ENCODE measurements at regions not wholly inside any gene's neighbourhood (a gene's known extent, or its start where the extent isn't known, plus 50 kb on each side); places are given as distances from the start of the nearest gene placed in this dataset.

GRCh38 chr11:116169776-116170175 is 603.0 kb downstream of the BUD13 start:
- Mint-ChIP-seq H3K4me3 (no peak overlapping the region), H3K36me3 (ENCODE audit: low read depth) (no peaks in the 10 kb centered on the region), H3K9me3 (no peaks in the 10 kb centered on the region), H3K27me3 (ENCODE audit: low read depth) (no peaks in the 10 kb centered on the region), H3K4me1 (ENCODE audit: low read depth) (no peaks in the 10 kb centered on the region), H3K27ac (no peak overlapping the region)

- H3K36me3 Mint-ChIP-seq (ENCODE audit: low read depth), result no peaks in the 10 kb centered on the region
- H3K9me3 Mint-ChIP-seq, result no peaks in the 10 kb centered on the region
- no peaks in the 10 kb centered on the region for H3K4me1 Mint-ChIP-seq (ENCODE audit: low read depth)
- no peak overlapping the region for H3K4me3 Mint-ChIP-seq
- H3K27ac Mint-ChIP-seq, result no peak overlapping the region
- no peaks in the 10 kb centered on the region for H3K27me3 Mint-ChIP-seq (ENCODE audit: low read depth)
These were observed 604.4 kb downstream of the BUD13 start for GRCh38 chr11:116168459-116168787.

DNA sequence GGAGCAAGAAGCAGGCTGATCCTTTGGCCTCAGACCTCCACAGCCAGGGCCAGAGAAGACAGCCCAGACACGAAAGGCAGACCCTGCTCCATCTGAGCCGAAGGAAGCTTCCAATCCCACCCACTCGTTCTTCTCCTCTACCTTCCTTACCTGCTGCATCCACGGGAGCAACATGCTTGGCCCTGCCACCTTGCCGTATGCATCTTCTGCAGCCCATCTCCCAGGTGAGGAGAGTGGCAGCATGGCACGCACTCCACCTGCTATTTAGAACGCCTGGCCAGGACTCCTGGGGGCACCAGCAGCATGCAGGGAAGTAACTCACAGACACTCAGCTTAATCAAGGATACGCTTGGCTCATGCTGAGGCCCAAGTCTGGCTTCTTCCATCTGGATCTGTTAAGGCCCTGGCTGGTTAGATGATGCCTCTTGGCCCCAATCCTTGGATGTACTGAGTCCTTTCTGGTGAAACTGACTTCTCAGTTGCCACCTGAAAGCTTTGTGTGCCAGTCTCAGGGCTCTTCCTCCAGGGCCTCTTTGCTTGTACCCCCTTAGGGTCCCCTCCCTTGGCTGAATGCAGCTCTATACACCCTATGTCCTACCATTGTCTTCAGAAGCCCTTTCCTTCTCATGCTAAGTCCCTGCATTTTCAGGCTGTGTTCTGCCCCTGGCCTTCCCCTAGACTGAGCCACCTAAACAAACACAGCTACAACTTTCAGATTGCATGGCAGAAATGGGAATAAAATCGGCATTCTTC is 604.9 kb downstream of the BUD13 start:
- Mint-ChIP-seq H3K4me1 (ENCODE audit: low read depth) (no peaks in the 10 kb centered on the region), H3K4me3 (no peak overlapping the region), H3K27me3 (ENCODE audit: low read depth) (no peaks in the 10 kb centered on the region), H3K27ac (no peak overlapping the region), H3K36me3 (ENCODE audit: low read depth) (no peaks in the 10 kb centered on the region), H3K9me3 (no peaks in the 10 kb centered on the region)

- Mint-ChIP-seq H3K4me1 (ENCODE audit: low read depth) (no peaks in the 10 kb centered on the region), H3K27ac (no peak overlapping the region)
These were observed 606.0 kb downstream of the BUD13 start for GRCh38 chr11:116166573-116167465.

DNA sequence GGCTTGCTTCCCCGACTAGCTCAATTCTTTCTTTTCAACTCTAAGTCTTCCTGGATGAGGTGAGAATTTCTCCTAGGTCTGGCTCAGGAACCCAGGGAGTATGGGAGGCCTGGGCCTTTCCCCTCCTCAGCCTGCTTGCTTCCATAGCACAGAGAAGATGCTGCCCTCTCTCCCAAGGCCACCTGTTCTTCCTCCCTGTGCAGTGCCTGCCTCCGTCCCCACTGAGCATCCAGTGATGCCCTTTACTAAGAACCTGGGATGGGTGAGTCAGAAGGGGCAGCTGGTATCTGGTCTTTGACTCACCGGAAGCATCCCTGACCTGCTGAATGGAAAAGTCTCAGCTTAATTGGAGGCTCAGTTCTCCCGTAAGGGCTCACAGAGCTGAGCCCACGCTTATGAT is 607.9 kb downstream of the BUD13 start:
- no peaks in the 10 kb centered on the region for H3K27me3 Mint-ChIP-seq (ENCODE audit: low read depth)
- no peaks in the 10 kb centered on the region for H3K36me3 Mint-ChIP-seq (ENCODE audit: low read depth)
- H3K4me1 Mint-ChIP-seq (ENCODE audit: low read depth), result no peaks in the 10 kb centered on the region
- no peaks in the 10 kb centered on the region for H3K9me3 Mint-ChIP-seq
- no peak overlapping the region for H3K4me3 Mint-ChIP-seq
- no peak overlapping the region for H3K27ac Mint-ChIP-seq

More at GRCh38 chr11:116166573-116167465, 606.0 kb downstream of the BUD13 start:
- Mint-ChIP-seq H3K27me3 (ENCODE audit: low read depth) (no peaks in the 10 kb centered on the region), H3K9me3 (no peaks in the 10 kb centered on the region), H3K4me3 (no peak overlapping the region), H3K36me3 (ENCODE audit: low read depth) (no peaks in the 10 kb centered on the region)

DNA sequence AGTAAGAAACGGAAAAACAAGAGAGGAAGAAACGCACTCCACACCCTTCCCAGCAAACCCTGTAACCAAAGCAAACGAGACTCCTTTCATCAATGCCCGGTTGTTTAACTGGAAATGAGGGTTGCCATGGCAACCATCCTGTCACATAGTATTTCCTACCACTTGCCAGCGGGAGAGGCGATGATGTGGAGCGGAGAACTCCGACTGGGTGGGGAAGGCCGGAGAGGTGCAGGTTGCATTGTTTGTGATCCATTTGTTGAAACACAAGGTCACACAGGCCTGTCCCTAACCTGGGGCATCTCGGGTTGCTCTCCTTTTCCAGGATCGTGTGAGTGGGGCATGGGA is 609.9 kb downstream of the BUD13 start:
- Mint-ChIP-seq H3K9me3 (no peaks in the 10 kb centered on the region), H3K4me3 (no peak overlapping the region), H3K36me3 (ENCODE audit: low read depth) (no peaks in the 10 kb centered on the region), H3K27me3 (ENCODE audit: low read depth) (no peaks in the 10 kb centered on the region), H3K27ac (no peak overlapping the region), H3K4me1 (ENCODE audit: low read depth) (no peaks in the 10 kb centered on the region)

GRCh38 chr11:116162086-116162885 is 610.5 kb downstream of the BUD13 start:
- Mint-ChIP-seq H3K4me1 (ENCODE audit: low read depth) (no peaks in the 10 kb centered on the region), H3K36me3 (ENCODE audit: low read depth) (no peaks in the 10 kb centered on the region), H3K27ac (no peak overlapping the region), H3K4me3 (no peak overlapping the region), H3K9me3 (no peaks in the 10 kb centered on the region), H3K27me3 (ENCODE audit: low read depth) (no peaks in the 10 kb centered on the region)

GRCh38 chr11:116148645-116149044 is 624.1 kb downstream of the BUD13 start:
- H3K4me3 Mint-ChIP-seq, result no peak overlapping the region
- H3K9me3 Mint-ChIP-seq, result peaks cover 6% of the 10 kb centered on the region
- H3K27ac Mint-ChIP-seq, result no peak overlapping the region
- H3K36me3 Mint-ChIP-seq (ENCODE audit: low read depth), result no peaks in the 10 kb centered on the region
- H3K4me1 Mint-ChIP-seq (ENCODE audit: low read depth), result no peaks in the 10 kb centered on the region
- no peaks in the 10 kb centered on the region for H3K27me3 Mint-ChIP-seq (ENCODE audit: low read depth)

DNA sequence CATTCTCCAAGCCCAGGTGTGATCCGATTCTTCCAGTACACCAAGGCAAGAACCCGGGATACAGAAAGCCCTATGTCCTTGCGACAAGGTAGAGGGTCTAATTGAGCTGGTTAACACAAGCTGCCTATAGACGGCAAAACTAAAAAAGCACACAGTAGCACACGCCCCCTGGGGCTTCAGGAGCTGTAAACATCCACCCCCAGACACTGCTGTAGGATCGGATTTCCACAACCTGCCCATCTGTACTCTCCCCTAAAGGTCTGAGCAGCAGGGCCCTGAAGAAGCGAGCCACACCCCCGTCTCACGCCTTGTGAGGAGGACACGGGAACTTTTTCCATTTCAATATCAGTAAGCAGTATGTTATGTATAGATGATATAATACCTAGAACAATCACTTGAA is 624.7 kb downstream of the BUD13 start:
- Mint-ChIP-seq H3K36me3 (ENCODE audit: low read depth) (no peaks in the 10 kb centered on the region), H3K4me3 (no peak overlapping the region), H3K9me3 (peaks cover 6% of the 10 kb centered on the region), H3K27ac (no peak overlapping the region), H3K27me3 (ENCODE audit: low read depth) (no peaks in the 10 kb centered on the region), H3K4me1 (ENCODE audit: low read depth) (no peaks in the 10 kb centered on the region)

DNA sequence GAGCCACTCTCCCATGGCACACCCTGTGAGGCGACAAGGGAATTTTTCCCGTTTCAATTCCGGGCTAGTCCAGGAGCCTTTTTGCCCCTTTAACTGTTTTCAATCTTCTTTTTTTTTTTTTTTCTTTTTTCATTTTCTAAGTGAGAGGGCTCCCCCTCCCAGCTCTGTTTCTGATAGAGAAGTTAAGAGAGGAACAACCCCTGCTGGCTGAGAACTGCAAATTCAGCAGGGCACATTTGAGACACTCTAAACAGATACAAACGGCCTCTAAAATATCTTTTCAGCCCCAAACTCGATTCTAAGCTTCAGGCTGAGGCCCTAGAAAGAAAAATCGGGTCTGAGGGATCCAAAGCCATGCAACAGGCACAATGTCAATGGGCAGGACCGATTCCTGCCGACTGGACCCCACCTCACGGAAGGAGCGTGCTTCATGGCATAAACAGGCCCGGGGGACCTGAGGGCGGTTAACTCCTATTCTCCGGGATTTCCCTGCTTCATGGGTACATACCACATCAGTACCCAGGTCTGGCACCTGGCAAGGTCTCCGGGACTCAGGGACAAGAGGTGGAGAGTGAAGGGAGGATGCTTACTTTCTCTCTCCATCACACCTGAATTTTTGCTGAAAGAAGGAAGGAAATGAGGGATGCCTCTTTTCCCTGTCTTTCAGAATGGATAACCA is 627.5 kb downstream of the BUD13 start:
- Mint-ChIP-seq H3K27me3 (ENCODE audit: low read depth) (no peaks in the 10 kb centered on the region), H3K36me3 (ENCODE audit: low read depth) (no peaks in the 10 kb centered on the region)

DNA sequence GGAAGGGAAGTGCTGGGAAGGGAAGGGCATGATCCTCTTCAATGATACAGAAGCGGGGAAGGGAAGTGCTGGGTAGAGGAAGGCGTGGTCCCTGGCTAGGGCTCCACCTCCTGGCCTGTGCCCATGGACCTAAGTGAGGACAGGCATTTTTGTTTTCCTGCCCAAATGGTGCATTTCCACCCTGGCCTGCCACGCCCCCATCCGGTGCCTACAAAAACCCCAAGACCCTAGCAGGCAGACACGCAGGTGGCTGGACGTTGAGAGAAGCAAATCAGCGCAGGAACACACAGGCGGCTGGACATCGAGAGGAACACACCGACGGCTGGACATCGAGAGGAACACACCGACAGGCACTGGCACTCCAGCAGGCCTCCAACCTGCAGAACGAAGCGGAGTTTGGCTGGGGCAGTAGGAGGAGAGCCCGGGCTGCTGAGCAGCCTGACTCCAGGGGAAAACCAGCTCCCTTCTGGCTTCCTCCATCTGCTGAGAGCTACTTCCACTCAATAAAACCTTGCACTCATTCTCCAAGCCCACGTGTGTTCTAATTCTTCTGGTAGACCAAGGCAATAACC is 628.3 kb downstream of the BUD13 start:
- H3K4me1 Mint-ChIP-seq (ENCODE audit: low read depth), result no peaks in the 10 kb centered on the region
- H3K36me3 Mint-ChIP-seq (ENCODE audit: low read depth), result no peaks in the 10 kb centered on the region
- H3K27ac Mint-ChIP-seq, result no peak overlapping the region
- H3K27me3 Mint-ChIP-seq (ENCODE audit: low read depth), result no peaks in the 10 kb centered on the region
- H3K9me3 Mint-ChIP-seq, result no peaks in the 10 kb centered on the region
- H3K4me3 Mint-ChIP-seq, result no peak overlapping the region

More for the DNA sequence above, 627.5 kb downstream of the BUD13 start:
- Mint-ChIP-seq H3K9me3 (no peaks in the 10 kb centered on the region), H3K27ac (no peak overlapping the region), H3K4me1 (ENCODE audit: low read depth) (no peaks in the 10 kb centered on the region), H3K4me3 (no peak overlapping the region)

- no peaks in the 10 kb centered on the region for H3K4me1 Mint-ChIP-seq (ENCODE audit: low read depth)
- no peaks in the 10 kb centered on the region for H3K9me3 Mint-ChIP-seq
- H3K4me3 Mint-ChIP-seq, result no peak overlapping the region
- H3K27ac Mint-ChIP-seq, result no peak overlapping the region
- H3K36me3 Mint-ChIP-seq (ENCODE audit: low read depth), result no peaks in the 10 kb centered on the region
- no peaks in the 10 kb centered on the region for H3K27me3 Mint-ChIP-seq (ENCODE audit: low read depth)
These were observed 634.1 kb upstream of the CADM1 start for GRCh38 chr11:116138280-116138679.

GRCh38 chr11:116137753-116138152 is 633.5 kb upstream of the CADM1 start:
- no peaks in the 10 kb centered on the region for H3K4me1 Mint-ChIP-seq (ENCODE audit: low read depth)
- H3K36me3 Mint-ChIP-seq (ENCODE audit: low read depth), result no peaks in the 10 kb centered on the region
- no peaks in the 10 kb centered on the region for H3K9me3 Mint-ChIP-seq
- H3K4me3 Mint-ChIP-seq, result no peak overlapping the region
- H3K27me3 Mint-ChIP-seq (ENCODE audit: low read depth), result no peaks in the 10 kb centered on the region
- no peak overlapping the region for H3K27ac Mint-ChIP-seq
